ENCODE measurements at regions not wholly inside any gene's neighbourhood (a gene's known extent, or its start where the extent isn't known, plus 50 kb on each side); places are given as distances from the start of the nearest gene placed in this dataset.

DNA sequence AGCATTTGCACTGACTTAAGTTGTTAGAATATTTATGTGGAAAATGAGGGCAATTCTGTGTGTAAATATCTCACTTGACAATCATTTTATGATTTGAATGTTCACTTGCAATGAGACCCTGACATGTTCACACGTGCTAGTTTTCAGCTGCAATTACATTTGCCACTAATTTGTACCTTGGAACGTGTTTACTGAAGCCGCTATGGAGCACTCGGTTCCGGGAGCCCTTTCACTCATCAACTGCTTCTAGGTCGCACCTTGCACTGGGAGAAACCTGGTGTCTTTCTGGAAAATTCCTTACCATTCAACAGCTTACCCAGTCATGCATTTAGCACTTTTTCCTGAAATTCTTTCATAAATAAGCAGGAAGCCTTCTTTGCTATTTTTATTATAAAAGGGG lies 229.6 kb downstream of the ZIC5 start:
- DNase-seq = no peak
- Histone ChIP-seq H3K27ac (no peak overlapping the region), H3K4me1 (ENCODE audit: insufficient read depth) (peaks cover 4% of the 10 kb centered on the region), H3K9me3 (no peaks in the 10 kb centered on the region), H3K36me3 (no peaks in the 10 kb centered on the region), H3K4me3 (no peak overlapping the region), H3K27me3 (no peaks in the 10 kb centered on the region)
- TF ChIP-seq POLR2A (IDR thresholded peaks at IDR 0.05) = no peak
- TF ChIP-seq CTCF (IDR thresholded peaks at IDR 0.05) = no peak
- no peak for TF ChIP-seq EP300 (IDR thresholded peaks at IDR 0.05)
- intact Hi-C loops (cut with DNase I) = no loop called here
- WGBS, 3 donors = 11 to 18% (median 15%) methylated on average over 6 of the region's 6 CpGs

GRCh38 chr13:99740251-99740979 lies 231.2 kb downstream of the ZIC5 start:
- intact Hi-C loops (cut with DNase I) = no loop called here
- no peaks in the 10 kb centered on the region for H3K36me3 ChIP-seq
- no peaks in the 10 kb centered on the region for H3K9me3 ChIP-seq
- H3K4me1 ChIP-seq (ENCODE audit: insufficient read depth) = peaks cover 4% of the 10 kb centered on the region
- TF ChIP-seq CTCF (IDR thresholded peaks at IDR 0.05) (no peak), EP300 (IDR thresholded peaks at IDR 0.05) (no peak)
- H3K27me3 ChIP-seq = no peaks in the 10 kb centered on the region
- H3K4me3 ChIP-seq = no peak overlapping the region
- DNase-seq = no peak
- H3K27ac ChIP-seq = no peak overlapping the region
- 90 to 91% (median 90%) methylated on average over 17 of the region's 17 CpGs for WGBS, 3 donors

- TF ChIP-seq EP300 (IDR thresholded peaks at IDR 0.05) (no peak), POLR2A (IDR thresholded peaks at IDR 0.05) (no peak), CTCF (IDR thresholded peaks at IDR 0.05) (no peak)
- peaks cover 4% of the 10 kb centered on the region for H3K4me1 ChIP-seq (ENCODE audit: insufficient read depth)
- no peak overlapping the region for H3K4me3 ChIP-seq
- H3K36me3 ChIP-seq = no peaks in the 10 kb centered on the region
- H3K9me3 ChIP-seq = no peaks in the 10 kb centered on the region
- no peak overlapping the region for H3K27ac ChIP-seq
- 76 to 90% (median 87%) methylated on average over 4 of the region's 4 CpGs for WGBS, 3 donors
- intact Hi-C loops (cut with DNase I) = no loop called here
- no peak for DNase-seq
- H3K27me3 ChIP-seq = no peaks in the 10 kb centered on the region
Observed at GRCh38 chr13:99738626-99739025, 232.9 kb downstream of the ZIC5 start.

DNA sequence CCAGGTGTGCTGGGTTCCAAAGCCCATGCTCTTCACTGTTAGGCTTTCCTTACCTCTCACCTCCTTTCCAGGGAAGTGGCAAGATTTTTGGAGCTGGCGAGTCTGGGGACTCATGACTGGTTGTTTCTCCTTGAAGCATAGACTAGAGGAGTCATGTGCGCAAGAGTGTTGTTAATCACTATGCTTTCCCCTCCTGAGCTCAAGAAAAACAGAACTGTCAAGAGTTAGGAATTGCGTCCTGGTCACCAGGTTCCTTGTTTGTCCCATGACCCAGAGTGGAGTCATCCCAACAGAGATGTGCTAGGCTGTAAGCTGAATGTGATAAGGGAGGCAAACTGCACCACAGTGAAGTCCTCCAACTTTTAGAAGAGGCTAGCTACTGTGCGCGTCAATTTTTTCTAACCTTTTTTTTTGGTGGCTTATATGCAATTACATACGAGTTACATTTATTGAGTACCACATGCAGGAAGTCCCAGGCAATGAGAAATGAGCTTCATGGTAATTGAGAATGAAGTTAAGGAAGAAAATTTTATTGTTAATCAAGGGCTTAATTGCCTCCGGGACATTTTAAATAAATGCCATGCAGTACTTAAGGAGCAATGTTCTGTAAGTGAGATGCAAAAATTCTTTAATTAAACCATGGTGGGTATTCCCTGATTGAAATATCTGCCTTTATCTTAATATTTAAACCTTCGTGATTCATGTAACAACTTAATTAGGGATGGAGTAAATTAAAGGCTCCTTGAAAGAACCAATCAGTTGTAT lies 233.9 kb downstream of the ZIC5 start:
- TF ChIP-seq EP300 (IDR thresholded peaks at IDR 0.05) (no peak), CTCF (IDR thresholded peaks at IDR 0.05) (no peak)
- H3K4me1 ChIP-seq (ENCODE audit: insufficient read depth) = peaks cover 4% of the 10 kb centered on the region
- H3K27me3 ChIP-seq = no peaks in the 10 kb centered on the region
- no peak for DNase-seq
- H3K36me3 ChIP-seq = no peaks in the 10 kb centered on the region
- H3K4me3 ChIP-seq = no peak overlapping the region
- no peaks in the 10 kb centered on the region for H3K9me3 ChIP-seq
- H3K27ac ChIP-seq = no peak overlapping the region
- 94 to 97% (median 95%) methylated on average over 8 of the region's 8 CpGs for WGBS, 3 donors
- intact Hi-C loops (cut with DNase I) = no loop called here
